ENCODE measurements at regions not wholly inside any gene's neighbourhood (a gene's known extent, or its start where the extent isn't known, plus 50 kb on each side); places are given as distances from the start of the nearest gene placed in this dataset.

DNA sequence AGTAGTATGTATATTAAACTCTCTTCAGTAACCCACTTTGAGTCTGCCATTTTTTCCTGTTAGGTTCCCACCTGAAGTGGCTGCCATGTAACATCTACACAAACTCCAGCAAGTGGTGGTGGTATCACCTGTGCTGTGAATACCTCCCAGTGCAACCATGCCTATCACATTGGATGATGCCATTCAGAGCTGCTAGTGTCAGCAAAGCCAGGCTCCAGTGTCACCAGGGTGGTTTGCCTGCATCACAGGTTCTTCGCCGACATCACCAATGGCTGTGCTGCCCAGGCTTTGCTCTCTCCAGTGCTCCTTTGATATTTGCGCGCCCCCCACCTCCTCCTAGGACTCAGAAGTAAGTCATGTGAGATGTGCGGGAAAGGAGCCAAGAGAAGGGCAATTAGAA lies 162.6 kb upstream of the FOXA2 start:
- TF ChIP-seq, protein P1, sequence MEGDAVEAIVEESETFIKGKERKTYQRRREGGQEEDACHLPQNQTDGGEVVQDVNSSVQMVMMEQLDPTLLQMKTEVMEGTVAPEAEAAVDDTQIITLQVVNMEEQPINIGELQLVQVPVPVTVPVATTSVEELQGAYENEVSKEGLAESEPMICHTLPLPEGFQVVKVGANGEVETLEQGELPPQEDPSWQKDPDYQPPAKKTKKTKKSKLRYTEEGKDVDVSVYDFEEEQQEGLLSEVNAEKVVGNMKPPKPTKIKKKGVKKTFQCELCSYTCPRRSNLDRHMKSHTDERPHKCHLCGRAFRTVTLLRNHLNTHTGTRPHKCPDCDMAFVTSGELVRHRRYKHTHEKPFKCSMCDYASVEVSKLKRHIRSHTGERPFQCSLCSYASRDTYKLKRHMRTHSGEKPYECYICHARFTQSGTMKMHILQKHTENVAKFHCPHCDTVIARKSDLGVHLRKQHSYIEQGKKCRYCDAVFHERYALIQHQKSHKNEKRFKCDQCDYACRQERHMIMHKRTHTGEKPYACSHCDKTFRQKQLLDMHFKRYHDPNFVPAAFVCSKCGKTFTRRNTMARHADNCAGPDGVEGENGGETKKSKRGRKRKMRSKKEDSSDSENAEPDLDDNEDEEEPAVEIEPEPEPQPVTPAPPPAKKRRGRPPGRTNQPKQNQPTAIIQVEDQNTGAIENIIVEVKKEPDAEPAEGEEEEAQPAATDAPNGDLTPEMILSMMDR (IDR thresholded peaks at IDR 0.05 in 8 of 11, conservative IDR thresholded peaks at IDR 0.05 in 3 of 11) = no peak
- TF ChIP-seq POLR2A (IDR thresholded peaks at IDR 0.05) = no peak
